Keratinocyte (primary cell): ENCODE measurements at regions not wholly inside any gene's neighbourhood (a gene's known extent, or its start where the extent isn't known, plus 50 kb on each side); places are given as distances from the start of the nearest gene placed in this dataset.
"Not testable (repeated sequence)": the region's sequence is repeated elsewhere in the genome, so short reads cannot be mapped to it uniquely, and the experiment has no call there.

Experiments used
- CTCF ChIP-seq, 3 experiments: IDR thresholded peaks in 1 of 3; conservative IDR thresholded peaks in 1 of 3; optimal IDR thresholded peaks in 1 of 3; 2 replicates in 2 of 3; 3 replicates in 1 of 3; pipeline versions ENCODE3 to v1.5.1; 2011; ENCODE audit warnings: low read length in 3 of 3, mild to moderate bottlenecking in 3 of 3, moderate library complexity in 2 of 3, control low read depth in 1 of 3, inconsistent platforms in 1 of 3; ENCODE audit not compliant: insufficient read depth in 2 of 3; ENCODE audit errors: extremely low read depth in 1 of 3
- EZH2 ChIP-seq: IDR thresholded peaks from one replicate; pipeline ENCODE4 v1.6.1; 2012; ENCODE audit warnings: inconsistent platforms, mild to moderate bottlenecking, low read length, moderate library complexity

GRCh38 chr4:79245200-79245940, 80.5 kb downstream of the NAA11 start:
- not testable (repeated sequence) for TF ChIP-seq CTCF (optimal IDR thresholded peaks at IDR 0.05 in 1 of 3, IDR thresholded peaks at IDR 0.05 in 1 of 3, conservative IDR thresholded peaks at IDR 0.05 in 1 of 3; ENCODE audit: extremely low read depth in 1 of 3, insufficient read depth in 2 of 3, low read length in 3 of 3); EZH2
